Adrenal gland (tissue), 5 donors: ENCODE measurements at regions not wholly inside any gene's neighbourhood (a gene's known extent, or its start where the extent isn't known, plus 50 kb on each side); places are given as distances from the start of the nearest gene placed in this dataset.

ENCODE experiments used
- CTCF ChIP-seq, 6 experiments: fragments of 450-650 bp in 4 of 6; fragments of 200-600 bp in 2 of 6; sonication (generic) in 1 of 6; IDR thresholded peaks; 1 replicate in 5 of 6; 2 replicates in 1 of 6; pipeline versions ENCODE4 v1.5.1 to v1.8.0; 2016 to 2021; ENCODE audit warnings: antibody characterized with exemption in 6 of 6, mild to moderate bottlenecking in 2 of 6, moderate library complexity in 1 of 6
- POLR2A ChIP-seq, 2 donors: fragments of 450-650 bp; IDR thresholded peaks; one replicate each; pipeline ENCODE4 v1.6.1; 2017; ENCODE audit warnings: antibody characterized with exemption in 2 of 2, mild to moderate bottlenecking in 2 of 2, moderate library complexity in 1 of 2
- donor health status: DM: no; HTN: no; CAD: no.

GRCh38 chr6:119524410-119524809 lies 174.8 kb upstream of the MAN1A1 start:
- TF ChIP-seq CTCF (IDR thresholded peaks at IDR 0.05) (no peak), POLR2A (IDR thresholded peaks at IDR 0.05) (no peak)
